GM21367 (cell line): ENCODE measurements at regions not wholly inside any gene's neighbourhood (a gene's known extent, or its start where the extent isn't known, plus 50 kb on each side); places are given as distances from the start of the nearest gene placed in this dataset.

ENCODE experiments used
- ATAC-seq: cut with Tn5 transposase; IDR thresholded peaks from one replicate; pipeline ENCODE4 v1.9.1; 2021; ENCODE audit not compliant: unreplicated experiment

DNA sequence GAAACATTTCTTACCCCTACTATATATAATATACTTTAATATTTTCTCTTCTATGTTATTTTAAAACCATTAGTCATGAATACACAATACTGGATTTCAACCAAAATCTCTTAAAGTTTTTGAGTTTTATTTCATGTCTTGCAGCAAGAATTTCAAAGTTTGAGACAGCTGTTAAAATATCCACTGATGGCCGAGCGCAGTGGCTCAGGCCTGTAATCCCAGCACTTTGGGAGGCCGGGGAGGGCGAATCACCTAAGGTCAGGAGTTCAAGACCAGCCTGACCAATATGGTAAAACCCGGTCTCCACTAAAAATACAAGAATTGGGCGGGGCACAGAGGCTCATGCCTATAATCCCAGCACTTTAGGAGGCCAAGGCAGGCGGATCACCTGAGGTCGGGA, 59.7 kb upstream of the DAPK1 start:
- ATAC-seq = no peak

DNA sequence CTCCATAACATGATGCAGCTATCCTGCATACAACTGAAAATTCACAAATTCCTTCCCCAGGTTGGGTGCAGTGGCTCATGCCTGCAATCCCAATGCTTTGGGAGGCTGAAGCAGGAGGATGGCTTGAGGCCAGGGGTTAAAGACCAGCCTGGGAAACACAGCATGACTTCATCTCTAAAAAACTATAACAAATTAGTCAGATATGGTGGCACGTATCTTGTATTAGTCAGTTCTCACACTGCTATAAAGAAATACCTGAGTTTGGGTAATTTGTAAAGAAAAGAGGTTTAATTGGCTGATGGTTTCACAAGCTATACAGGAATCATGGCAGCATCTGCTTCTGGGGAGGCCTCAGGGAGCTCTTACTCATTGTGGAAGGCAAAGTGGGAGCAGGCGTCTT, 56.4 kb upstream of the DAPK1 start:
- ATAC-seq = no peak

- ATAC-seq = no peak
Measured at GRCh38 chr9:87442451-87442850, 55.2 kb upstream of the DAPK1 start.

DNA sequence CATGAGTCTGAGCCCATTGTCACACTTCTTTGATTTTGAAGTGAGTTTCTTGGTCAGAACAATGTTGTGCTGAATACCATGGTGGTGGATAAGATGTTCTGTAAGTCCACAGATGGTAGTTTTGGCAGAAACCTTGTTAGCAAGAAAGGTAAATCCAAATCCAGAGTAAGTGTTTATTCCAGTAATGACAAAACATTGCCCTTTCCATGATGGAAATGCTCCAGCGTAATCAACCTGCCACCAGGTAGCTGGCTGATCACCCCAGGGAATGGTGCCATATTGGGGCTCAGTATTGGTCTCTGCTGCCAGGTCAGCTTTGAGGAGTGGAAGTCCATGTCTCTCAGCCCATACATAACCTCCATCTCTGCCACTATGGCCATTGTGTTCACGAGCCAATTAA, 54.7 kb upstream of the DAPK1 start:
- ATAC-seq = no peak

- no peak for ATAC-seq
Measured at GRCh38 chr9:87443461-87443860, 54.2 kb upstream of the DAPK1 start.

GRCh38 chr9:87445646-87446045, 52.0 kb upstream of the DAPK1 start:
- peak; percentile 78 for ATAC-seq

DNA sequence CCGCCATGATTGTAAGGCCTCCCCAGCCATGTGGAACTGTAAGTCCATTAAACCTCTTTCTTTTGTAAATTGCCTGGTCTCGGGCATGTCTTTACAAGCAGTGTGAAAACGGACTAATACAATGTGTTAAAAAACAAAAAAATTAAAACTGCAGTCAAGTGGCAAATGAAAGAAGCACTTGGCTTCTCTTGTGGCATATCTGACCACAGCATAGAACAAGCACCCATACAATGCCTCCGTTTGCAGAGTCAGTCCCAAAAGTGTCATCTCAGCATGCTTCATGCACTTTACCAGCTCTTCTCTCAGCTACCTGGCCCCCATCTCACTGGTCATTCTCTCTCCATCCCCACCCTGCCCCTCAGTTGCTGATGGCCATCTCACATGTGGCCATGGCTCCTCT, 51.1 kb upstream of the DAPK1 start:
- ATAC-seq = no peak

GRCh38 chr9:87447547-87448432, 49.9 kb upstream of the DAPK1 start:
- ATAC-seq = no peak
